ENCODE measurements at regions not wholly inside any gene's neighbourhood (a gene's known extent, or its start where the extent isn't known, plus 50 kb on each side); places are given as distances from the start of the nearest gene placed in this dataset.

DNA sequence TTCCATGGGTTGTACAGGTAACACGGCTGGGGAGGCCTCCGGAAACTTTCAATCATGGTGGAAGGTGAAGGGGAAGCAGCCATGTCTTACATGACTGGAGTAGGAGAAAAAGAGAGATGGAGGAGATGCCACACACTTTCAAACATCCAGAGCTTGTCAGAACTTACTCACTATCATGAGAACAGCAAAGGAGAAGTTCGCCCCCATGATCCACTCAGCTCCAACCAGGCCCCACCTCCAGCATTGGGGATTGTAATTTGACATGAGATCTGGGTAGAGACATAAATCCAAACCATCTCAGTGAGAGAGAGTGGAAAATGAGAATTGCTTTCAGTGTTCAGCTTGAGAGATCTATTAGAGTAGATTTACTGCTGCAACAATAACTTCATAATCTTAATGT is 210.9 kb downstream of the NDFIP2 start:
- H3K9me3 ChIP-seq (ENCODE audit: low read length) = no peaks in the 10 kb centered on the region
- H3K4me2 ChIP-seq (ENCODE audit: low read depth, low read length, poor library complexity, severe bottlenecking) = no peak overlapping the region
- H3K4me3 ChIP-seq (ENCODE audit: low read length) = no peak overlapping the region
- no peaks in the 10 kb centered on the region for H3K9me2 ChIP-seq (replicated peaks; ENCODE audit: insufficient read depth, low read length)
- no peak for DNase-seq
- H3K36me3 ChIP-seq (ENCODE audit: insufficient read depth, low read length) = no peaks in the 10 kb centered on the region
- H4K20me1 ChIP-seq (ENCODE audit: insufficient read depth, low read depth, low read length) = no peaks in the 10 kb centered on the region
- H3K9ac ChIP-seq (ENCODE audit: low read length) = no peak overlapping the region
- no peaks in the 10 kb centered on the region for H3K27me3 ChIP-seq (ENCODE audit: low read length)
- no peak overlapping the region for H3K27ac ChIP-seq (ENCODE audit: low read length)
- H3K79me2 ChIP-seq (ENCODE audit: low read length) = no peaks in the 10 kb centered on the region
- no peaks in the 10 kb centered on the region for H3K4me1 ChIP-seq (ENCODE audit: low read length)
- no peak overlapping the region for H2AFZ ChIP-seq (ENCODE audit: low read length)

GRCh38 chr13:79688741-79689140 is 207.8 kb downstream of the NDFIP2 start:
- no peaks in the 10 kb centered on the region for H3K4me1 ChIP-seq (ENCODE audit: low read length)
- H2AFZ ChIP-seq (ENCODE audit: low read length) = no peak overlapping the region
- no peaks in the 10 kb centered on the region for H3K79me2 ChIP-seq (ENCODE audit: low read length)
- H3K9me3 ChIP-seq (ENCODE audit: low read length) = no peaks in the 10 kb centered on the region
- no peak overlapping the region for H3K4me2 ChIP-seq (ENCODE audit: low read depth, low read length, poor library complexity, severe bottlenecking)
- H3K9me2 ChIP-seq (replicated peaks; ENCODE audit: insufficient read depth, low read length) = no peaks in the 10 kb centered on the region
- no peaks in the 10 kb centered on the region for H4K20me1 ChIP-seq (ENCODE audit: insufficient read depth, low read depth, low read length)
- no peak overlapping the region for H3K9ac ChIP-seq (ENCODE audit: low read length)
- H3K27me3 ChIP-seq (ENCODE audit: low read length) = no peaks in the 10 kb centered on the region
- DNase-seq = no peak
- no peaks in the 10 kb centered on the region for H3K36me3 ChIP-seq (ENCODE audit: insufficient read depth, low read length)
- no peak overlapping the region for H3K27ac ChIP-seq (ENCODE audit: low read length)
- no peak overlapping the region for H3K4me3 ChIP-seq (ENCODE audit: low read length)

- no peaks in the 10 kb centered on the region for H3K9me3 ChIP-seq (ENCODE audit: low read length)
- H3K4me3 ChIP-seq (ENCODE audit: low read length) = no peak overlapping the region
- H2AFZ ChIP-seq (ENCODE audit: low read length) = no peak overlapping the region
- H3K79me2 ChIP-seq (ENCODE audit: low read length) = no peaks in the 10 kb centered on the region
- no peak overlapping the region for H3K27ac ChIP-seq (ENCODE audit: low read length)
- H3K36me3 ChIP-seq (ENCODE audit: insufficient read depth, low read length) = no peaks in the 10 kb centered on the region
- H3K4me1 ChIP-seq (ENCODE audit: low read length) = no peaks in the 10 kb centered on the region
- no peaks in the 10 kb centered on the region for H3K9me2 ChIP-seq (replicated peaks; ENCODE audit: insufficient read depth, low read length)
- H3K4me2 ChIP-seq (ENCODE audit: low read depth, low read length, poor library complexity, severe bottlenecking) = no peak overlapping the region
- H3K9ac ChIP-seq (ENCODE audit: low read length) = no peak overlapping the region
- no peaks in the 10 kb centered on the region for H3K27me3 ChIP-seq (ENCODE audit: low read length)
- no peak for DNase-seq
- H4K20me1 ChIP-seq (ENCODE audit: insufficient read depth, low read depth, low read length) = no peaks in the 10 kb centered on the region
Observed at GRCh38 chr13:79686441-79686840, 205.5 kb downstream of the NDFIP2 start.

DNA sequence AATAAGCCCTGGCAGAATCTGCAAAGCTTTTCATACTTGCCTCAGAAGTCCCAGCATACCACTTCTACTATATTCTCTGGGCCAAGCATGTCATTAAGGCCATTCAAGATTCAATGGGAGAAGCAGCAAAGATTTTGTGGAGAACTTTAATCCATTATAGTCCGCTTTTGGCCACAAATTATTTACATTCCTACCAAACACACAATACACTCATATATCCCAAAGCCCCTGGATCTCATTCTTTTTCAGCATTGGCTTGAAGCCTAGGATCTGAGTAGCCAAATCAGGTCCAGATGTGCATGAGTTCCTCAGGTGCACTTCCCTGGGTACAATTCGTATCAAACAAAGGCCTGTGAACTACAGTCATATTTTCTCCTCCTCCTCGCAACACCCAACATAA is 203.4 kb downstream of the NDFIP2 start:
- H3K4me1 ChIP-seq (ENCODE audit: low read length) = no peaks in the 10 kb centered on the region
- no peaks in the 10 kb centered on the region for H3K27me3 ChIP-seq (ENCODE audit: low read length)
- H3K27ac ChIP-seq (ENCODE audit: low read length) = no peak overlapping the region
- no peak overlapping the region for H3K4me2 ChIP-seq (ENCODE audit: low read depth, low read length, poor library complexity, severe bottlenecking)
- no peaks in the 10 kb centered on the region for H3K36me3 ChIP-seq (ENCODE audit: insufficient read depth, low read length)
- H3K79me2 ChIP-seq (ENCODE audit: low read length) = no peaks in the 10 kb centered on the region
- no peaks in the 10 kb centered on the region for H3K9me2 ChIP-seq (replicated peaks; ENCODE audit: insufficient read depth, low read length)
- no peaks in the 10 kb centered on the region for H4K20me1 ChIP-seq (ENCODE audit: insufficient read depth, low read depth, low read length)
- no peak overlapping the region for H3K9ac ChIP-seq (ENCODE audit: low read length)
- H3K4me3 ChIP-seq (ENCODE audit: low read length) = no peak overlapping the region
- H3K9me3 ChIP-seq (ENCODE audit: low read length) = no peaks in the 10 kb centered on the region
- no peak overlapping the region for H2AFZ ChIP-seq (ENCODE audit: low read length)
- no peak for DNase-seq

- H3K36me3 ChIP-seq (ENCODE audit: insufficient read depth, low read length) = no peaks in the 10 kb centered on the region
- H3K9me3 ChIP-seq (ENCODE audit: low read length) = no peaks in the 10 kb centered on the region
- no peaks in the 10 kb centered on the region for H3K27me3 ChIP-seq (ENCODE audit: low read length)
- H4K20me1 ChIP-seq (ENCODE audit: insufficient read depth, low read depth, low read length) = no peaks in the 10 kb centered on the region
- no peak overlapping the region for H3K27ac ChIP-seq (ENCODE audit: low read length)
- no peak overlapping the region for H2AFZ ChIP-seq (ENCODE audit: low read length)
- no peak overlapping the region for H3K4me2 ChIP-seq (ENCODE audit: low read depth, low read length, poor library complexity, severe bottlenecking)
- no peak overlapping the region for H3K9ac ChIP-seq (ENCODE audit: low read length)
- no peaks in the 10 kb centered on the region for H3K4me1 ChIP-seq (ENCODE audit: low read length)
- no peaks in the 10 kb centered on the region for H3K79me2 ChIP-seq (ENCODE audit: low read length)
- H3K9me2 ChIP-seq (replicated peaks; ENCODE audit: insufficient read depth, low read length) = no peaks in the 10 kb centered on the region
- no peak overlapping the region for H3K4me3 ChIP-seq (ENCODE audit: low read length)
- DNase-seq = no peak
Observed at GRCh38 chr13:79682164-79682563, 201.2 kb downstream of the NDFIP2 start.

GRCh38 chr13:79681069-79681468 is 200.1 kb downstream of the NDFIP2 start:
- Histone ChIP-seq H3K4me2 (ENCODE audit: low read depth, low read length, poor library complexity, severe bottlenecking) (no peak overlapping the region), H3K36me3 (ENCODE audit: insufficient read depth, low read length) (no peaks in the 10 kb centered on the region)

GRCh38 chr13:79680485-79680884 is 199.5 kb downstream of the NDFIP2 start:
- Histone ChIP-seq H3K4me3 (ENCODE audit: low read length) (no peak overlapping the region), H2AFZ (ENCODE audit: low read length) (no peak overlapping the region), H3K9me3 (ENCODE audit: low read length) (no peaks in the 10 kb centered on the region), H3K4me2 (ENCODE audit: low read depth, low read length, poor library complexity, severe bottlenecking) (no peak overlapping the region), H3K4me1 (ENCODE audit: low read length) (no peaks in the 10 kb centered on the region), H3K9ac (ENCODE audit: low read length) (no peak overlapping the region), H3K9me2 (replicated peaks; ENCODE audit: insufficient read depth, low read length) (no peaks in the 10 kb centered on the region), H3K27ac (ENCODE audit: low read length) (no peak overlapping the region), H3K79me2 (ENCODE audit: low read length) (no peaks in the 10 kb centered on the region), H4K20me1 (ENCODE audit: insufficient read depth, low read depth, low read length) (no peaks in the 10 kb centered on the region), H3K27me3 (ENCODE audit: low read length) (no peaks in the 10 kb centered on the region), H3K36me3 (ENCODE audit: insufficient read depth, low read length) (no peaks in the 10 kb centered on the region)
- DNase-seq = no peak

More at GRCh38 chr13:79681069-79681468, 200.1 kb downstream of the NDFIP2 start:
- no peaks in the 10 kb centered on the region for H3K9me2 ChIP-seq (replicated peaks; ENCODE audit: insufficient read depth, low read length)
- no peak overlapping the region for H3K27ac ChIP-seq (ENCODE audit: low read length)
- H3K9me3 ChIP-seq (ENCODE audit: low read length) = no peaks in the 10 kb centered on the region
- no peak overlapping the region for H3K4me3 ChIP-seq (ENCODE audit: low read length)
- no peaks in the 10 kb centered on the region for H4K20me1 ChIP-seq (ENCODE audit: insufficient read depth, low read depth, low read length)
- H3K79me2 ChIP-seq (ENCODE audit: low read length) = no peaks in the 10 kb centered on the region
- H3K27me3 ChIP-seq (ENCODE audit: low read length) = no peaks in the 10 kb centered on the region
- no peak for DNase-seq
- no peaks in the 10 kb centered on the region for H3K4me1 ChIP-seq (ENCODE audit: low read length)
- H3K9ac ChIP-seq (ENCODE audit: low read length) = no peak overlapping the region
- H2AFZ ChIP-seq (ENCODE audit: low read length) = no peak overlapping the region

DNA sequence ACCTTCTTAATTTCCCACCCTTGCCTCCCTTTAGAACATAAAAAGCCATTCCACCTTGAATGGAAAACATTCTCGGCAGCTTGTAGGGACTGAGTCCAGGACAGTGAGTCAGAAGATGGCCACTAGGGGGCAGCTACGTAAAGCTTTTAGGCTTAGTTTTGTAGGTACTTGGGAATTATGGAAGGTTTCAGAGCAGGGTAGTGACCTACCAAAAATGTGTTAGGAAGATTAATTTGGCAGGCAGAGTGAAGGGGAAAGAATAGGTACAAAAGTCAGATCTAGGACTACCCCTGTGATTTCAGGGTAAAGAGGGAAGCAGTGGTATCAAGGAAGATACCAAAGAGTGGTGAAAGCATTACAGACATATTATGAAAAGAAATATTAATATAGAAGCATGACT is 198.4 kb downstream of the NDFIP2 start:
- Histone ChIP-seq H3K9ac (ENCODE audit: low read length) (no peak overlapping the region), H3K4me2 (ENCODE audit: low read depth, low read length, poor library complexity, severe bottlenecking) (no peak overlapping the region), H4K20me1 (ENCODE audit: insufficient read depth, low read depth, low read length) (no peaks in the 10 kb centered on the region), H3K27ac (ENCODE audit: low read length) (no peak overlapping the region), H3K4me1 (ENCODE audit: low read length) (no peaks in the 10 kb centered on the region), H3K36me3 (ENCODE audit: insufficient read depth, low read length) (no peaks in the 10 kb centered on the region), H3K79me2 (ENCODE audit: low read length) (no peaks in the 10 kb centered on the region), H3K27me3 (ENCODE audit: low read length) (no peaks in the 10 kb centered on the region), H3K4me3 (ENCODE audit: low read length) (no peak overlapping the region), H2AFZ (ENCODE audit: low read length) (no peak overlapping the region), H3K9me2 (replicated peaks; ENCODE audit: insufficient read depth, low read length) (no peaks in the 10 kb centered on the region), H3K9me3 (ENCODE audit: low read length) (no peaks in the 10 kb centered on the region)
- peak; percentile 78 for DNase-seq

- H3K4me3 ChIP-seq (ENCODE audit: low read length) = no peak overlapping the region
- no peaks in the 10 kb centered on the region for H3K79me2 ChIP-seq (ENCODE audit: low read length)
- no peaks in the 10 kb centered on the region for H3K36me3 ChIP-seq (ENCODE audit: insufficient read depth, low read length)
- H3K9me3 ChIP-seq (ENCODE audit: low read length) = no peaks in the 10 kb centered on the region
- H3K27me3 ChIP-seq (ENCODE audit: low read length) = no peaks in the 10 kb centered on the region
- H3K27ac ChIP-seq (ENCODE audit: low read length) = no peak overlapping the region
- H3K9ac ChIP-seq (ENCODE audit: low read length) = no peak overlapping the region
- H2AFZ ChIP-seq (ENCODE audit: low read length) = no peak overlapping the region
- H3K4me1 ChIP-seq (ENCODE audit: low read length) = no peaks in the 10 kb centered on the region
- no peak overlapping the region for H3K4me2 ChIP-seq (ENCODE audit: low read depth, low read length, poor library complexity, severe bottlenecking)
- no peaks in the 10 kb centered on the region for H3K9me2 ChIP-seq (replicated peaks; ENCODE audit: insufficient read depth, low read length)
- DNase-seq = no peak
- no peaks in the 10 kb centered on the region for H4K20me1 ChIP-seq (ENCODE audit: insufficient read depth, low read depth, low read length)
Observed at GRCh38 chr13:79678100-79678499, 197.1 kb downstream of the NDFIP2 start.
